HCT116 (cell line): ENCODE measurements at regions not wholly inside any gene's neighbourhood (a gene's known extent, or its start where the extent isn't known, plus 50 kb on each side); places are given as distances from the start of the nearest gene placed in this dataset.
A peak's percentile ranks its signal among the peaks of the same experiment; 100 is the strongest.

Experiments
- ATAC-seq: fragments of 200-7000 bp; cut with Tn5 transposase; 2 replicates; pipeline ENCODE4 v1.9.1; 2020; ENCODE audit warnings: mild to moderate bottlenecking, moderate library complexity
- BruUV-seq: library from RNA; stranded (reverse); fragments of 400-500 nt; replicated peaks from 2 replicates; lab custom pipeline; 2021; lab: Mats Ljungman, UMichigan
- CTCF ChIA-PET: fragments of 300-600 bp; sonication (Branson Sonifier 250); formaldehyde crosslinking; loops from one replicate; lab custom pipeline; 2021; ENCODE audit warnings: antibody characterized with exemption; lab: Charles Lee
- POLR2A ChIA-PET: fragments of 300-600, 350-600 bp; sonication (Branson Sonifier 250); formaldehyde crosslinking; loops from one replicate; lab custom pipeline; 2021; ENCODE audit warnings: antibody characterized with exemption; lab: Charles Lee
- RAD21 ChIA-PET, 2 experiments: fragments of 300-600 bp; sonication (Branson Sonifier 250); formaldehyde crosslinking; loops; one replicate each; lab custom pipeline; 2023; ENCODE audit warnings: low total read pairs in 2 of 2; ENCODE audit not compliant: uncharacterized antibody in 2 of 2, unreplicated experiment in 2 of 2, low non-redundant PET in 1 of 2; lab: Charles Lee
- DNase-seq: peaks from one replicate; pipeline ENCODE4 v3.0.0-alpha.2; 2010; ENCODE audit warnings: low read depth, low spot score
- H2AFZ ChIP-seq: fragments of 200-600 bp; shearing (Covaris generic), sonication (generic); 2 replicates; pipeline ENCODE4 v1.6.1; 2017; ENCODE audit warnings: low read depth, mixed run types, mixed read lengths, antibody characterized with exemption, low read length; ENCODE audit not compliant: poor library complexity, severe bottlenecking
- H3K27ac ChIP-seq: 2 replicates; pipeline ENCODE4 v1.5.1; 2012; ENCODE audit warnings: low read depth, low read length
- H3K27me3 ChIP-seq: fragments of 200-600 bp; sonication (generic); 2 replicates; pipeline ENCODE4 v1.6.1; 2016; ENCODE audit warnings: mixed run types, low read length, mixed read lengths; ENCODE audit not compliant: insufficient read depth
- H3K36me3 ChIP-seq, 2 experiments: fragments of 200-500 bp in 1 of 2; fragments of 200-600 bp in 1 of 2; sonication (Bioruptor generic) in 1 of 2; sonication (generic) in 1 of 2; 2 replicates each; pipeline versions ENCODE4 v1.5.1 to v1.6.1; 2014 to 2016; ENCODE audit warnings: low read length in 2 of 2, inconsistent platforms in 1 of 2, mixed read lengths in 1 of 2, mixed run types in 1 of 2; ENCODE audit not compliant: insufficient read depth in 2 of 2, control insufficient read depth in 1 of 2
- H3K4me1 ChIP-seq, 2 experiments: fragments of 200-600 bp in 1 of 2; sonication (generic) in 1 of 2; 2 replicates each; pipeline versions ENCODE4 v1.5.1 to v1.6.1; 2012 to 2017; ENCODE audit warnings: low read length in 2 of 2, inconsistent platforms in 1 of 2, mild to moderate bottlenecking in 1 of 2, mixed read lengths in 1 of 2, mixed run types in 1 of 2, moderate library complexity in 1 of 2; ENCODE audit not compliant: insufficient read depth in 2 of 2, control insufficient read depth in 1 of 2
- H3K4me2 ChIP-seq: fragments of 200-600 bp; sonication (generic); 2 replicates; pipeline ENCODE4 v1.6.1; 2017; ENCODE audit warnings: mixed run types, low read length, mixed read lengths
- H3K4me3 ChIP-seq, 2 experiments: fragments of 200-600 bp in 1 of 2; sonication (generic) in 1 of 2; replicated peaks in 1 of 2; 2 replicates each; pipeline ENCODE4 v1.5.1; 2011 to 2016; ENCODE audit warnings: low read length in 2 of 2, control low read depth in 1 of 2, low read depth in 1 of 2, mild to moderate bottlenecking in 1 of 2, mixed read lengths in 1 of 2, mixed run types in 1 of 2
- H3K79me2 ChIP-seq: fragments of 200-600 bp; sonication (generic); 2 replicates; pipeline ENCODE4 v1.6.1; 2017; ENCODE audit warnings: mild to moderate bottlenecking, mixed run types, low read length, moderate library complexity, mixed read lengths; ENCODE audit not compliant: insufficient read depth
- H3K9ac ChIP-seq: fragments of 200-600 bp; sonication (generic); 2 replicates; pipeline ENCODE4 v1.6.1; 2016; ENCODE audit warnings: low read length, mixed read lengths
- H3K9me2 ChIP-seq: fragments of 200-600 bp; sonication (generic), shearing (Covaris generic); 2 replicates; pipeline ENCODE4 v1.6.1; 2017; ENCODE audit warnings: mixed run types, mild to moderate bottlenecking, moderate library complexity; ENCODE audit not compliant: insufficient read depth
- H3K9me3 ChIP-seq, 2 experiments: fragments of 200-500 bp in 1 of 2; fragments of 200-600 bp in 1 of 2; sonication (Bioruptor generic) in 1 of 2; sonication (generic) in 1 of 2; 2 replicates each; pipeline ENCODE4 v1.6.1; 2014 to 2017; ENCODE audit warnings: low read length in 2 of 2, mixed read lengths in 2 of 2, inconsistent platforms in 1 of 2, low read depth in 1 of 2, mild to moderate bottlenecking in 1 of 2, mixed run types in 1 of 2, moderate library complexity in 1 of 2; ENCODE audit not compliant: control insufficient read depth in 1 of 2, insufficient read depth in 1 of 2
- H4K20me1 ChIP-seq: fragments of 200-600 bp; sonication (generic), shearing (Covaris generic); 2 replicates; pipeline ENCODE4 v1.6.1; 2017; ENCODE audit warnings: mixed run types, mild to moderate bottlenecking, moderate library complexity; ENCODE audit not compliant: insufficient read depth
- CEBPB ChIP-seq: IDR thresholded peaks from 2 replicates; pipeline ENCODE4 v1.6.1; 2012; ENCODE audit warnings: low read depth
- ELF1 ChIP-seq: IDR thresholded peaks from 2 replicates; pipeline ENCODE4 v1.6.1; 2012; ENCODE audit warnings: low read depth, borderline replicate concordance
- FOSL1 ChIP-seq: IDR thresholded peaks from 2 replicates; pipeline ENCODE4 v1.6.1; 2012; ENCODE audit warnings: low read depth
- POLR2AphosphoS5 ChIP-seq: IDR thresholded peaks from 2 replicates; pipeline ENCODE4 v1.6.1; 2011; ENCODE audit warnings: mild to moderate bottlenecking, low read depth, low read length, moderate library complexity
- SP1 ChIP-seq: IDR thresholded peaks from 2 replicates; pipeline ENCODE4 v1.6.1; 2012; ENCODE audit warnings: low read depth
- SRF ChIP-seq: IDR thresholded peaks from 2 replicates; pipeline ENCODE4 v1.6.1; 2012; ENCODE audit warnings: low read depth
- YY1 ChIP-seq: IDR thresholded peaks from 2 replicates; pipeline ENCODE4 v1.6.1; 2011; ENCODE audit warnings: low read length, low read depth, moderate library complexity, mild to moderate bottlenecking; ENCODE audit not compliant: insufficient replicate concordance; ENCODE audit errors: extremely low read depth
- ZFX ChIP-seq: fragments of 450-650 bp; IDR thresholded peaks from 2 replicates; pipeline ENCODE4 v1.6.1; 2017
- intact Hi-C: fragments of 100-400 bp; cut with micrococcal nuclease; formaldehyde crosslinking; loops from 2 replicates; pipeline ENCODE4 v1.10.0; 2022
- TF ChIP-seq, protein P1 (sequence below): IDR thresholded peaks from 2 replicates; pipeline ENCODE4 v1.6.1; 2011; ENCODE audit warnings: mild to moderate bottlenecking, low read length, moderate library complexity; ENCODE audit not compliant: insufficient replicate concordance; ENCODE audit errors: extremely low read depth
- TF ChIP-seq, protein P2 (sequence below): IDR thresholded peaks from 2 replicates; pipeline ENCODE4 v1.6.1; 2012
- TF ChIP-seq, protein P3 (sequence below), 3 experiments: fragments of 200-600 bp in 1 of 3; sonication (generic) in 1 of 3; IDR thresholded peaks in 2 of 3; conservative IDR thresholded peaks in 1 of 3; 2 replicates each; pipeline ENCODE4 v1.5.1; 2012 to 2017; ENCODE audit warnings: low read depth in 2 of 3, low read length in 2 of 3, antibody characterized with exemption in 1 of 3, borderline replicate concordance in 1 of 3, control low read depth in 1 of 3, mild to moderate bottlenecking in 1 of 3, mixed read lengths in 1 of 3, mixed run types in 1 of 3, moderate library complexity in 1 of 3; ENCODE audit not compliant: insufficient read depth in 1 of 3
- TF ChIP-seq, protein P4 (sequence below): IDR thresholded peaks from 2 replicates; pipeline ENCODE4 v1.6.1; 2012; ENCODE audit warnings: low read depth

DNA sequence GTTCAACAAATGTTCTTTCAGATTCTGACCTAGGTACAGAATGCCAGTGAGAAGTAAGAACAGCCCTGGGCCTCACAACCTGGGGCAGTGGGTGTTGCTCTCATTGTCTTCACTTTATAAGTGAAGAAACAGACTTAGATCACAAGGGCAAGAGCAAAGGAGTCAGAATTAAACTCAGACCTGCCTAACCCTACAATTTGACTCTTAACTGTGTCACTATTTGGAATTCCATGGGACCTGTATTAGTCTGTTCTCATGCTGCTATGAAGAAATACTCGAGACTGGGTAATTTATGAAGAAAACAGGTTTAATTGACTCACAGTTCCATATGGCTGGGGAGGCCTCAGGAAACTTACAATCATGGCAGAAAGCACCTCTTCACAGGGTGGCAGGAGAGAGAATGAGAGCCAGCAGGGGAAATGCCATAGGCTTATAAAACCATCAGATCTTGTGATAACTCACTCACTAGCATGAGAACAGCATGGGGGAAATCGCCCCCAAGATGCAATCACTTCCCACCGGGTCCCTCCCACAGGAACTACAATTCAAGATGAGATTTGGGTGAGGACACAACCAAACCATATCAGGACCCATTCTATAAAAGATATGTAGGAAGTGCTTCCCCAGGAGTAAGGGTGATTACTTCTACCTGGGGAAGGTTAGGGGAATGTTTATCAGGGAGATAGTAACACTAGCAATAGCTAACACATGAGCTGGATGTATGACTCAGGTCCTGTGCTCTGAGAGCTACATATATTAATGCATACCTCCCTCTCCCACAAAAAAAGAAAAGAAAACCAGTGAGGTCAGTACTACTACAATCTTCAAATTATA, 270.1 kb downstream of the SOX9 start (continued):
- TF ChIP-seq, protein P1, sequence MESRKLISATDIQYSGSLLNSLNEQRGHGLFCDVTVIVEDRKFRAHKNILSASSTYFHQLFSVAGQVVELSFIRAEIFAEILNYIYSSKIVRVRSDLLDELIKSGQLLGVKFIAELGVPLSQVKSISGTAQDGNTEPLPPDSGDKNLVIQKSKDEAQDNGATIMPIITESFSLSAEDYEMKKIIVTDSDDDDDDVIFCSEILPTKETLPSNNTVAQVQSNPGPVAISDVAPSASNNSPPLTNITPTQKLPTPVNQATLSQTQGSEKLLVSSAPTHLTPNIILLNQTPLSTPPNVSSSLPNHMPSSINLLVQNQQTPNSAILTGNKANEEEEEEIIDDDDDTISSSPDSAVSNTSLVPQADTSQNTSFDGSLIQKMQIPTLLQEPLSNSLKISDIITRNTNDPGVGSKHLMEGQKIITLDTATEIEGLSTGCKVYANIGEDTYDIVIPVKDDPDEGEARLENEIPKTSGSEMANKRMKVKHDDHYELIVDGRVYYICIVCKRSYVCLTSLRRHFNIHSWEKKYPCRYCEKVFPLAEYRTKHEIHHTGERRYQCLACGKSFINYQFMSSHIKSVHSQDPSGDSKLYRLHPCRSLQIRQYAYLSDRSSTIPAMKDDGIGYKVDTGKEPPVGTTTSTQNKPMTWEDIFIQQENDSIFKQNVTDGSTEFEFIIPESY = no peak
- no peak for TF ChIP-seq POLR2AphosphoS5
- TF ChIP-seq SRF = no peak
- TF ChIP-seq ZFX = no peak
- peak; percentile 78 for TF ChIP-seq FOSL1
- peak; percentile 62 for TF ChIP-seq SP1
- no peak for TF ChIP-seq CEBPB

DNA sequence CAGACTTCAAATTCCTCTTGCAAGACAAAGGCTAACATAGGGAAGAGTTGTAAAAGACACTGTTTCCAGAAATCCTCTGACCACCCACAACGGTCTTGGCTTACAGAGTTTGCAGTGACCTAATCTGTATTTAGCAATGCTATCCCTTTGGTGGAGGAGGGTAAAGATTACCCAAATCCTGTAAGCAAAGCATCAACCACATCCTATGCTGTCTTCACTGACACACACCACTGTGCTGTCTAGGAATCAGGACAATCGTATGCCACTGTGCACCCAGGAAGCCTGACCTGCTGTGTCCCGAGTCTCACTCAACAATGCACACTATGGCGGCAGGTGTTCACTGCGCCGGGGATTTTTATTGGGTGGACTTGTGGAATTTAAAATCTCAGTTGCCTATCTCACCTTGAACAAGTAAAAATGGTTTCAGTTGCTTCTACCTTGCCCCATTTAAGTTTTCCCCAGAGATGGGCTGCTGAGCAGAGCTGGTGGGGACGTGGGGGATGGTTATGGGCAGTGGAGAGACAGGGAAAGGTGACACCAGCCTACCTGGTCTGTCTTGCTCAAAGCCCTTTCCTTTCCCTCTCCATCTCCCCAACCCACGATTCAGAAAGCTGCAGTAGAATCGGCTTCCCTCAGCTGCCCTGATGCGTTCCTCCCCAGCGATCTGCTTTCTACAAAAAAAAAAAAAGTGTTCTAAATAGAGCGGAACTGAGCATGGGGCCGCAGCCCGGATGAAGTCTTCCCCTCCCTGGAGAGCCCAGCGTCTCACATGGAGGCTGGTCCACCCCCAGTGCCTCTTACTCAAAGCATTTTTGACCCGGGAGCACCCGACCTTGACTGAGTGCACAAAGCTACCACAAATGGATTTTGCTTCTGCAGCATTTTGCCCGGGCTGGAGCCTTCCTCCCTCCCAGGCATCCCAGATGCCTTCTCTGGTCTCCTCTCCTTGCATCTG, 271.5 kb downstream of the SOX9 start:
- no peaks in the 10 kb centered on the region for H3K9me2 ChIP-seq

More for the DNA sequence above, 271.5 kb downstream of the SOX9 start:
- Histone ChIP-seq H3K79me2 (no peaks in the 10 kb centered on the region), H3K4me1 (peaks cover 72 to 96% of the 10 kb centered on the region in 2 experiments), H3K4me3 (no peak overlapping the region), H2AFZ (no peak overlapping the region), H3K4me2 (peak overlapping the region; percentile 61)
- no peak for ATAC-seq
- intact Hi-C loops = loop anchor here (2.0 kb wide), 1 partner anchor 30 kb away; no protein-coding TSS in a partner anchor
- ChIA-PET POLR2A (interaction anchor here (0.7 to 3.9 kb wide), 5 partner anchors 11 to 271 kb away, joined by 3 to 20 read pairs (median 4); partner anchors contain the start of gene SOX9), RAD21 (no interaction called here)
- TF ChIP-seq SRF = no peak
- TF ChIP-seq, protein P2, sequence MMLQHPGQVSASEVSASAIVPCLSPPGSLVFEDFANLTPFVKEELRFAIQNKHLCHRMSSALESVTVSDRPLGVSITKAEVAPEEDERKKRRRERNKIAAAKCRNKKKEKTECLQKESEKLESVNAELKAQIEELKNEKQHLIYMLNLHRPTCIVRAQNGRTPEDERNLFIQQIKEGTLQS = no peak
- TF ChIP-seq YY1 = no peak
- TF ChIP-seq, protein P3, sequence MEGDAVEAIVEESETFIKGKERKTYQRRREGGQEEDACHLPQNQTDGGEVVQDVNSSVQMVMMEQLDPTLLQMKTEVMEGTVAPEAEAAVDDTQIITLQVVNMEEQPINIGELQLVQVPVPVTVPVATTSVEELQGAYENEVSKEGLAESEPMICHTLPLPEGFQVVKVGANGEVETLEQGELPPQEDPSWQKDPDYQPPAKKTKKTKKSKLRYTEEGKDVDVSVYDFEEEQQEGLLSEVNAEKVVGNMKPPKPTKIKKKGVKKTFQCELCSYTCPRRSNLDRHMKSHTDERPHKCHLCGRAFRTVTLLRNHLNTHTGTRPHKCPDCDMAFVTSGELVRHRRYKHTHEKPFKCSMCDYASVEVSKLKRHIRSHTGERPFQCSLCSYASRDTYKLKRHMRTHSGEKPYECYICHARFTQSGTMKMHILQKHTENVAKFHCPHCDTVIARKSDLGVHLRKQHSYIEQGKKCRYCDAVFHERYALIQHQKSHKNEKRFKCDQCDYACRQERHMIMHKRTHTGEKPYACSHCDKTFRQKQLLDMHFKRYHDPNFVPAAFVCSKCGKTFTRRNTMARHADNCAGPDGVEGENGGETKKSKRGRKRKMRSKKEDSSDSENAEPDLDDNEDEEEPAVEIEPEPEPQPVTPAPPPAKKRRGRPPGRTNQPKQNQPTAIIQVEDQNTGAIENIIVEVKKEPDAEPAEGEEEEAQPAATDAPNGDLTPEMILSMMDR (IDR thresholded peaks at IDR 0.05 in 2 of 3, conservative IDR thresholded peaks at IDR 0.05 in 1 of 3; ENCODE audit: borderline replicate concordance in 1 of 3, insufficient read depth in 1 of 3, low read depth in 2 of 3, low read length in 2 of 3) = no peak
- no peak for TF ChIP-seq FOSL1
- TF ChIP-seq ZFX = no peak
- TF ChIP-seq ELF1 = no peak
- TF ChIP-seq, protein P4, sequence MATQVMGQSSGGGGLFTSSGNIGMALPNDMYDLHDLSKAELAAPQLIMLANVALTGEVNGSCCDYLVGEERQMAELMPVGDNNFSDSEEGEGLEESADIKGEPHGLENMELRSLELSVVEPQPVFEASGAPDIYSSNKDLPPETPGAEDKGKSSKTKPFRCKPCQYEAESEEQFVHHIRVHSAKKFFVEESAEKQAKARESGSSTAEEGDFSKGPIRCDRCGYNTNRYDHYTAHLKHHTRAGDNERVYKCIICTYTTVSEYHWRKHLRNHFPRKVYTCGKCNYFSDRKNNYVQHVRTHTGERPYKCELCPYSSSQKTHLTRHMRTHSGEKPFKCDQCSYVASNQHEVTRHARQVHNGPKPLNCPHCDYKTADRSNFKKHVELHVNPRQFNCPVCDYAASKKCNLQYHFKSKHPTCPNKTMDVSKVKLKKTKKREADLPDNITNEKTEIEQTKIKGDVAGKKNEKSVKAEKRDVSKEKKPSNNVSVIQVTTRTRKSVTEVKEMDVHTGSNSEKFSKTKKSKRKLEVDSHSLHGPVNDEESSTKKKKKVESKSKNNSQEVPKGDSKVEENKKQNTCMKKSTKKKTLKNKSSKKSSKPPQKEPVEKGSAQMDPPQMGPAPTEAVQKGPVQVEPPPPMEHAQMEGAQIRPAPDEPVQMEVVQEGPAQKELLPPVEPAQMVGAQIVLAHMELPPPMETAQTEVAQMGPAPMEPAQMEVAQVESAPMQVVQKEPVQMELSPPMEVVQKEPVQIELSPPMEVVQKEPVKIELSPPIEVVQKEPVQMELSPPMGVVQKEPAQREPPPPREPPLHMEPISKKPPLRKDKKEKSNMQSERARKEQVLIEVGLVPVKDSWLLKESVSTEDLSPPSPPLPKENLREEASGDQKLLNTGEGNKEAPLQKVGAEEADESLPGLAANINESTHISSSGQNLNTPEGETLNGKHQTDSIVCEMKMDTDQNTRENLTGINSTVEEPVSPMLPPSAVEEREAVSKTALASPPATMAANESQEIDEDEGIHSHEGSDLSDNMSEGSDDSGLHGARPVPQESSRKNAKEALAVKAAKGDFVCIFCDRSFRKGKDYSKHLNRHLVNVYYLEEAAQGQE = no peak
- TF ChIP-seq, all 23 proteins: peak for 0
- BruUV-seq = no TSS peak
- CTCF ChIA-PET = interaction anchor here (0.6 to 1.4 kb wide), 3 partner anchors 31 to 165 kb away, joined by 3 to 4 read pairs (median 4); no protein-coding TSS in a partner anchor
- H3K27me3 ChIP-seq = no peaks in the 10 kb centered on the region
- H4K20me1 ChIP-seq = no peaks in the 10 kb centered on the region
- H3K36me3 ChIP-seq = no peaks in the 10 kb centered on the region
- no peaks in the 10 kb centered on the region for H3K9me3 ChIP-seq
- H3K27ac ChIP-seq = peak overlapping the region; percentile 31; the same call in 1 of the 2 replicates
- H3K9ac ChIP-seq = 0 out of 2 replicates have a peak overlapping the region, but pooled peaks have one; percentile 29
- no peak for DNase-seq
